ENCODE measurements at regions not wholly inside any gene's neighbourhood (a gene's known extent, or its start where the extent isn't known, plus 50 kb on each side); places are given as distances from the start of the nearest gene placed in this dataset.
"Not testable (repeated sequence)": the region's sequence is repeated elsewhere in the genome, so short reads cannot be mapped to it uniquely, and the experiment has no call there.

DNA sequence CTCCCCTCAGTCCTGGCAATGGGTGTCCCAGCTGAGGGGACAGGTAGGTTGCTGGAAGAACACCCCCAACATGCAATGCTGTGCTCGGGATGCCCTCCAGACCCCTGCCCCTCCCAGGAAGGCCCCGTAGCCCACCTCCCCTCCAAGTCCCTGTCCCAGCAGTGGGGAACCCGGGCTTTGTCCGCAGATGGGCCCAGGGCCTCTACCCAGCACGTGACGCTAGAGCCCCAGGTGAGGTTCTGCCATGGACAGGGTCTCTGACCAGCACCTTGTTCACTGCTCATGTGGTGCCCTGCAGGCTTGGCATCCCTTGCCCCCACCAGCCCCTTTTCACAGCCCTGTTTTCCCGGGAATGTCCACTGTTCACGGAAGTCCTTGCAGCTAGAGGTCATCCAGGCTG, 220.0 kb upstream of the SGCG start:
- Histone ChIP-seq H3K27me3 (no peaks in the 10 kb centered on the region), H3K9me3 (no peaks in the 10 kb centered on the region), H3K4me1 (no peaks in the 10 kb centered on the region), H3K4me3 (no peak overlapping the region), H3K27ac (no peak overlapping the region), H3K36me3 (no peaks in the 10 kb centered on the region)
- TF ChIP-seq, protein P1, sequence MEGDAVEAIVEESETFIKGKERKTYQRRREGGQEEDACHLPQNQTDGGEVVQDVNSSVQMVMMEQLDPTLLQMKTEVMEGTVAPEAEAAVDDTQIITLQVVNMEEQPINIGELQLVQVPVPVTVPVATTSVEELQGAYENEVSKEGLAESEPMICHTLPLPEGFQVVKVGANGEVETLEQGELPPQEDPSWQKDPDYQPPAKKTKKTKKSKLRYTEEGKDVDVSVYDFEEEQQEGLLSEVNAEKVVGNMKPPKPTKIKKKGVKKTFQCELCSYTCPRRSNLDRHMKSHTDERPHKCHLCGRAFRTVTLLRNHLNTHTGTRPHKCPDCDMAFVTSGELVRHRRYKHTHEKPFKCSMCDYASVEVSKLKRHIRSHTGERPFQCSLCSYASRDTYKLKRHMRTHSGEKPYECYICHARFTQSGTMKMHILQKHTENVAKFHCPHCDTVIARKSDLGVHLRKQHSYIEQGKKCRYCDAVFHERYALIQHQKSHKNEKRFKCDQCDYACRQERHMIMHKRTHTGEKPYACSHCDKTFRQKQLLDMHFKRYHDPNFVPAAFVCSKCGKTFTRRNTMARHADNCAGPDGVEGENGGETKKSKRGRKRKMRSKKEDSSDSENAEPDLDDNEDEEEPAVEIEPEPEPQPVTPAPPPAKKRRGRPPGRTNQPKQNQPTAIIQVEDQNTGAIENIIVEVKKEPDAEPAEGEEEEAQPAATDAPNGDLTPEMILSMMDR (IDR thresholded peaks at IDR 0.05), result no peak
- DNase-seq (ENCODE audit: low spot score), result no peak

DNA sequence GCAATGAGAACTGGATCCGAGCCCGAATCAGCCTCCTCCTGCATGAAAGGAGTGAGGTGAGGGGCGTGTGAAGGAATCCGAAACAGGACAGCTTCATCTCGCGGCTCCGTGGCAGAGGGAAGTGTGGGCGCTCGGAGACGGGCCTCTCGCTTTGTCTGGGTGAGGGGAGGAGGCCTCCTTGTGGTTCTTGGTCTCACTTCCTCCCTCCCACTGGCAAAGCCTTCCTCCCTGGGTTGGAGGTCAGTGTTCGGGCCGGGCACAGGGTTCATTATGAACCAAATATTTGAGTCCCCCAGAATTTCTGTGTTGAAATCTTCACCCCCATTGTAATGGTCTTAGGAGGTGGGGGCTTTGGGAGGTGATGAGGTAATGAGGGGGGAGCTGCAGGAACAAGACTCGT, 219.4 kb upstream of the SGCG start:
- H3K4me3 ChIP-seq; H3K27ac ChIP-seq; DNase-seq (ENCODE audit: low spot score): not testable (repeated sequence)

DNA sequence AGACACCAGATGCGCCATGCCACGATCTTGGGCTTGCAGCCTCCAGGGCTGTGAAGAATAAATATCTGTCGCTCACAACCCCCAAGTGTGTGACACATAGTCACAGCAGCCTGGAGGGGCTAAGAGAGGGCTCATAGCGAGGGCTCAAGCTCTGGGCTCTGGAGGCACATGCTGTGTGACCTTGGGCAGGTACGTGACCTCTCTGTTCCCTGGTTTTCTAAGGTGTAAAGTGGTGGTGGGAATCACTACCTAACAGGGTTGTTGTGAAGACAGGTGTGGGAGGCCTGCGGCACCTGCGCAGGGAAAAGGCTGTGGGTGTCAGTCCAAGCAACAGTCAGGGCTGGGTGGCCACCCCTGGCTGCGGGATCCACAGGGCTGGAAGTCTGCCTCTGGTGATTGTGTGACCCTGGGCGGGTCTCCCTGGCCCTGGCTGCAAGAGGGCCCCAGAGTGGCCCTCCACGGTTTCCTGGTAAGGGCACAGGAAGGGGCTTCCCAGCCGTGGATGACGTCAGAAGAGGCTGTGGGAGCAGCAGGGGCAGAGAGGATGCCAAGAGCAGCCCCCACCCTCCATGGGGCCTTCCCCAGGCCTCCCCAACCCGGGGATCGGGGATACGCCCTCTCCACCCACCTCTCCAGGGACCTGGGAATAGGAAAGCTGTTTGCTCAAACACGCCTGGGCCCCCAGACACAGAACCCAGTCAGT, 218.8 kb upstream of the SGCG start:
- TF ChIP-seq, protein P1 (IDR thresholded peaks at IDR 0.05), result no peak
- no peaks in the 10 kb centered on the region for H3K9me3 ChIP-seq
- H3K27me3 ChIP-seq, result no peaks in the 10 kb centered on the region
- no peak overlapping the region for H3K4me3 ChIP-seq
- no peaks in the 10 kb centered on the region for H3K4me1 ChIP-seq
- H3K36me3 ChIP-seq, result no peaks in the 10 kb centered on the region
- DNase-seq (ENCODE audit: low spot score), result peak; percentile 16
- no peak overlapping the region for H3K27ac ChIP-seq

More for the DNA sequence above, 219.4 kb upstream of the SGCG start:
- H3K36me3 ChIP-seq, H3K4me1 ChIP-seq, H3K9me3 ChIP-seq, H3K27me3 ChIP-seq: not testable (repeated sequence)

DNA sequence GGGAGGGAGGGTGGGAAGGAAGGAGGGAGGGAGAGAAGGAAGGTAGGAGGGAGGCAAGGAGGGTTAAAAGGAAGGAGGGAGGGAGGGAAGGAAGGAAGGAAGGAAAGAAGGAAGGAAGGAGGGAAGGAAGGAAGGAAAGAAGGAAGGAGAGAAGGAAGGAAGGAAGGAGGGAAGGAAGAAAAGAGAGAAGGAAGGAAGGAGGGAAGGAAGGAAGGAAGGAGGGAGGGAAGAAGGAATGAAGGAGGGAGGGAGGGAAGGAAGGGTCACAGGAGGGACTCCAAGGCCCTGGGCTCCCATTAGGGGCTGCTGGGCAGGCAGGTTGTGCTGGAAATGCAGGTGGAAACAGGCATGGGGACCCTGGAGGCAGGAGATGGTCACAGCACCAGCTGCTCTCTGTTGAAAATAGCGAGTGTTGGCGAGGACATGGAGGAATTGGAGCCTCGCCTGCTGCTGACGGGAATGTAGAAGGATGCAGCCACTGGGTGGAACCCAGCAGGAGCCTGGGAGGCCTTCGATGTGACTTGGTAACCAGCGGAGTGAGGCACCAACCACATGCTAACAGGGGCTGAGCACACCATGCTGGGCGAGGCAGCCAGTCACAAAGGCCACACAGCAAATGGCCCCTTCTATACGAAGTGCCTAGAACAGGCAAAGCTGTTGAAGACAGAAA, 217.3 kb upstream of the SGCG start:
- not testable (repeated sequence) for H3K4me3 ChIP-seq; H3K27ac ChIP-seq; H3K4me1 ChIP-seq; H3K9me3 ChIP-seq; DNase-seq (ENCODE audit: low spot score); H3K36me3 ChIP-seq; H3K27me3 ChIP-seq

DNA sequence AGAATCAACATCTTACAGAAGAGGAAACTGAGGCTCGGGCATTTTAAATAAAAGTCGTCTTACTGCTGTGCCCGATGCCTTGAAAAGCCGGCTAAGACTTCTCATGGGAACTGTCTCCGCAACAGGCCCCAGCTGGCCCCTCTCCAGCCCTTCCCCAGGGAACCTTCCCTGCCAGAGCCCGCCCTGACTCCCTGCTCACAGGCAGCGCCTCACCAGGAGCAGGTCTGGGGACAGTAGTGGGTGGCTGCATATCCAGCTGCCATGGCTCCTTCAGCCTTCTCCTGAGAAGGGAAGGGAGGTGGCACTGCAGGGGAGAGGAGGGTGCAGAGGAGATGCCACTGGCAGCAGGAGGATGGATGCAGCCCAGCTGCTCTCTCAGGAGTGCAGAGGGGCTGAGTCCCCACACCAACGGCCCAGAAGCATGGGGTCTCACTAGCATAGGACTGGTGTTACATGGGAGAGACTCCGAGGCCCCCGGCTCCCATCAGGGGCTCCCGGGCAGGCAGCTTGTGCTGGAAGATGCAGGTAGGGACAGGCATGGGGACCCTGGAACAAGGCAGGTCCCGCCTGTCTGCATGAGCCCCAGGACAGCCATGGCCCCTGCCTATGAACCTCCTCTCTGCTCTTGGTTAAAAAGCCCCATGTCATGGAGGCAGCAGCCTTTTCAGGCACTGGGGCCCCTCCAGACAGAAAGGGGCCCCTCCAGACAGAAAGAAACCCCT, 216.4 kb upstream of the SGCG start:
- Histone ChIP-seq H3K4me1 (no peaks in the 10 kb centered on the region), H3K4me3 (no peak overlapping the region), H3K27me3 (no peaks in the 10 kb centered on the region), H3K9me3 (no peaks in the 10 kb centered on the region), H3K27ac (no peak overlapping the region), H3K36me3 (no peaks in the 10 kb centered on the region)
- DNase-seq (ENCODE audit: low spot score), result no peak
- TF ChIP-seq, protein P1 (IDR thresholded peaks at IDR 0.05), result no peak

DNA sequence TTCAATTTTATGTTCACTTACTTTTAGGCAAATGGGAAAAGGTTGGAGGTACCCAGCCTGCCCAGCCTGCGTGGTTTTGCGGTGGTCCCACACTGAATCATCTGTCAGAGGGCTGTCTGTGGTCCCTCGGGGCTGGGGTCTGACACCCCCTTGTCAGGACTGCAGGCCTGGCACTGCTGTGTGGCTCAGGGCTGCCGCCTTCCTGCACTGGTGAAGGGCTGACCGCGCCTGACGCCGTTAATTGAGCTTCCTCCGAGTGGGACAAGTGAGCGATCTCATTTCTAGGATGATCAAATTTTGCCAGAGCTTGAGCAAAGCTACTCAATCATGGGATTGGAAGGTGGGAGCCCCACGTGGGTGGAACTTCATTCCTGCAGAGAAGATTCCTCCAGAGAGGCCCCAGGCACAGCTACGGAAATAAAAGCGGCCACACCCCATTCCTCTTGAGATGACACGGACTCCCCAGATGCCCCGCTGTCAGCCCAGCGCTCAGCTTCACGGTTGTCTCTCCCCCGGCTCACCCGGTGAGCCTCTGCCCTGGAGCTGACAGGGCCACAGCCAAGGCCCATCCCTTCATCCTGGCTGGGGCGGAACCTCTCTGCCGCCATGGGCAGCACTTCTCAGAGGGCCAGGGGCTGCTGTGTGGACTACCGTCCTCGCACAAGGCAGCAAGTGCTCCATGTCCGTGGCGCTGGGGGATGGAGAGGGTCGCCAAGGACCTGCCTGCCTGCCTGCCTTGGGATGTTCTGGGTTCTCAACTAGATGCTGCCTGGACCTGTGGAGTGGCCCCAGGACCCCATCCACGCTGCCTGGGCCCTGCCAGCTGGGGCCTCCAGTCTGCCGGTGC, 215.5 kb upstream of the SGCG start:
- not testable (repeated sequence) for H3K4me1 ChIP-seq; H3K9me3 ChIP-seq; DNase-seq (ENCODE audit: low spot score); H3K36me3 ChIP-seq; H3K4me3 ChIP-seq; H3K27ac ChIP-seq; H3K27me3 ChIP-seq

DNA sequence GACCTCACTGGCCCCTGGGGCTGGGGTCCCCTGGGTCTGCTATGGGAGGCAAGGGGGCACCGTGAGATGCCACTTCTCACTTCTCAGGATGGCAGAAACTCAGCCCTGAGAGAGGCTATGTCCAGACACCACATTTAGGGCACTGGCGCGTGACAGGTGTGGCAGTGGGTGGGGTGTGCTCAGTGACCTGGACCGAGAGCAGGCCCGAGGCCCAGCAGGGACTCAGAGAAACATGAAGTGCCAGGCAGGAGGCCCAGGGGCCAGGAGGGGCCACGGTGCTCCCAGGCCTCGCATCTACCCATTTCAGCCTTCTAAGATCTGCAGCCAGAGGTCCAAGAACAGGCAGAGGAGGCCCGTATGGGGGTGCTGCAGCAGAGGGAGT, 214.9 kb upstream of the SGCG start:
- H3K4me3 ChIP-seq; H3K36me3 ChIP-seq; H3K4me1 ChIP-seq; DNase-seq (ENCODE audit: low spot score); H3K27me3 ChIP-seq; H3K27ac ChIP-seq; H3K9me3 ChIP-seq: not testable (repeated sequence)

DNA sequence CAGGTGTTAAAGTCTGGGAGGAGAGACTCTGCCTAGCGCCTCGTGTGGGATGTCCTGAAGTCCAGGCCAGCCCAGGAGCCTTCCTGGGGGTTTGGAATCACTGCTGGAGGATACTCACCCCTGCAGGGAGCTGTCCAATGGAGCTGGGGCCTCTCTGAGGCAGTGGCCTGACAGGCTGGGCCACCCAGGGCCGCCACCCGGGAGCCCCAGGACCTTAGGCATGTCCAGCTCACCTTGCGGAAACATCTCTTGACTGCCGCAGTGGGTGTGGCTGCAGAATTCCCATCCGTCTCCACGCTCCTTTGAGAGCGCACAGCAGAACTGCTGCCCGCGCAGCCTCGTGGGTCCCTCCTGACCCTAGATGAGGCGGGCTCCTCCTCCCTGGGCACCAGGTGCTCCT, 214.0 kb upstream of the SGCG start:
- not testable (repeated sequence) for H3K27ac ChIP-seq, H3K9me3 ChIP-seq

More for the DNA sequence above, 214.0 kb upstream of the SGCG start:
- H3K4me3 ChIP-seq; DNase-seq (ENCODE audit: low spot score); H3K4me1 ChIP-seq; H3K36me3 ChIP-seq; H3K27me3 ChIP-seq: not testable (repeated sequence)

Measured in right atrium auricular region (tissue), 2 donors.